IPS DF 6.9 (cell line): ENCODE measurements at regions not wholly inside any gene's neighbourhood (a gene's known extent, or its start where the extent isn't known, plus 50 kb on each side); places are given as distances from the start of the nearest gene placed in this dataset.

ENCODE experiments used
- DNase-seq: peaks from one replicate; pipeline ENCODE4 v3.0.0-alpha.2; 2013; ENCODE audit warnings: low read depth, low spot score
- H3K27ac ChIP-seq: one replicate; pipeline ENCODE4 v1.5.1; 2013; ENCODE audit warnings: low read length, control low read depth
- H3K27me3 ChIP-seq: 2 replicates; pipeline ENCODE4 v1.6.1; 2013; ENCODE audit warnings: mild to moderate bottlenecking, low read length; ENCODE audit not compliant: control insufficient read depth, insufficient read depth
- H3K36me3 ChIP-seq: 2 replicates; pipeline ENCODE4 v1.6.1; 2013; ENCODE audit warnings: low read length; ENCODE audit not compliant: control insufficient read depth, insufficient read depth
- H3K4me1 ChIP-seq: 2 replicates; pipeline ENCODE4 v1.6.1; 2013; ENCODE audit warnings: low read length; ENCODE audit not compliant: control insufficient read depth, insufficient read depth
- H3K4me3 ChIP-seq: 2 replicates; pipeline ENCODE4 v1.5.1; 2013; ENCODE audit warnings: mild to moderate bottlenecking, low read length
- H3K9me3 ChIP-seq: 2 replicates; pipeline ENCODE4 v1.6.1; 2013; ENCODE audit warnings: low read length, inconsistent platforms; ENCODE audit not compliant: control insufficient read depth, insufficient read depth
- whole genome bisulfite sequencing: extraction: QIAGEN DNeasy Blood & Tissue Kit; methylation state at CpG from one replicate; pipeline ENCODE4 v1.1.7; 2013; ENCODE audit warnings: mixed read lengths, missing lambda C conversion rate; ENCODE audit not compliant: insufficient read length, insufficient coverage; 5-methylcytosine and 5-hydroxymethylcytosine counted together

- H3K4me3 ChIP-seq = no peak overlapping the region
- no peak overlapping the region for H3K27ac ChIP-seq
- no peaks in the 10 kb centered on the region for H3K9me3 ChIP-seq
- DNase-seq = no peak
- H3K4me1 ChIP-seq = no peaks in the 10 kb centered on the region
- H3K36me3 ChIP-seq = no peaks in the 10 kb centered on the region
- no peaks in the 10 kb centered on the region for H3K27me3 ChIP-seq
Measured at GRCh38 chr5:120043431-120043830, 414.1 kb downstream of the FAM170A start.

GRCh38 chr5:120052916-120053828, 410.9 kb upstream of the PRR16 start:
- no CpG with 5 or more reads among the region's 4 CpGs for WGBS
- no peak for DNase-seq
- Histone ChIP-seq H3K4me1 (no peaks in the 10 kb centered on the region), H3K27me3 (no peaks in the 10 kb centered on the region), H3K36me3 (no peaks in the 10 kb centered on the region), H3K4me3 (no peak overlapping the region), H3K9me3 (no peaks in the 10 kb centered on the region), H3K27ac (no peak overlapping the region)

GRCh38 chr5:120053841-120054240, 410.3 kb upstream of the PRR16 start:
- H3K9me3 ChIP-seq = no peaks in the 10 kb centered on the region
- no peaks in the 10 kb centered on the region for H3K4me1 ChIP-seq
- no CpG with 5 or more reads among the region's 4 CpGs for WGBS
- no peak overlapping the region for H3K27ac ChIP-seq
- H3K36me3 ChIP-seq = no peaks in the 10 kb centered on the region
- DNase-seq = no peak
- no peaks in the 10 kb centered on the region for H3K27me3 ChIP-seq
- H3K4me3 ChIP-seq = no peak overlapping the region

- Histone ChIP-seq H3K27ac (no peak overlapping the region), H3K27me3 (no peaks in the 10 kb centered on the region), H3K4me1 (no peaks in the 10 kb centered on the region), H3K9me3 (no peaks in the 10 kb centered on the region), H3K4me3 (no peak overlapping the region), H3K36me3 (no peaks in the 10 kb centered on the region)
- WGBS = no CpG with 5 or more reads among the region's 2 CpGs
- DNase-seq = no peak
Measured at GRCh38 chr5:120055858-120056257, 408.2 kb upstream of the PRR16 start.

- H3K9me3 ChIP-seq = no peaks in the 10 kb centered on the region
- no peaks in the 10 kb centered on the region for H3K27me3 ChIP-seq
- DNase-seq = no peak
- H3K4me3 ChIP-seq = no peak overlapping the region
- WGBS = no CpG with 5 or more reads among the region's 4 CpGs
- H3K4me1 ChIP-seq = no peaks in the 10 kb centered on the region
- no peak overlapping the region for H3K27ac ChIP-seq
- no peaks in the 10 kb centered on the region for H3K36me3 ChIP-seq
Measured at GRCh38 chr5:120062515-120062917, 401.6 kb upstream of the PRR16 start.

- no peak for DNase-seq
- Histone ChIP-seq H3K27ac (no peak overlapping the region), H3K36me3 (no peaks in the 10 kb centered on the region), H3K9me3 (no peaks in the 10 kb centered on the region), H3K27me3 (no peaks in the 10 kb centered on the region), H3K4me1 (no peaks in the 10 kb centered on the region), H3K4me3 (no peak overlapping the region)
- WGBS = no CpG with 5 or more reads among the region's 2 CpGs
Measured at GRCh38 chr5:120072068-120072761, 391.9 kb upstream of the PRR16 start.

- no peaks in the 10 kb centered on the region for H3K36me3 ChIP-seq
- no peak overlapping the region for H3K4me3 ChIP-seq
- H3K9me3 ChIP-seq = no peaks in the 10 kb centered on the region
- DNase-seq = no peak
- H3K27me3 ChIP-seq = no peaks in the 10 kb centered on the region
- no peaks in the 10 kb centered on the region for H3K4me1 ChIP-seq
- H3K27ac ChIP-seq = no peak overlapping the region
Measured at GRCh38 chr5:120073722-120074121, 390.4 kb upstream of the PRR16 start.

GRCh38 chr5:120080781-120081180, 383.3 kb upstream of the PRR16 start:
- no CpG with 5 or more reads among the region's 3 CpGs for WGBS
- Histone ChIP-seq H3K9me3 (no peaks in the 10 kb centered on the region), H3K27me3 (no peaks in the 10 kb centered on the region), H3K4me3 (no peak overlapping the region), H3K4me1 (no peaks in the 10 kb centered on the region), H3K27ac (no peak overlapping the region), H3K36me3 (no peaks in the 10 kb centered on the region)
- DNase-seq = no peak

GRCh38 chr5:120082316-120083068, 381.6 kb upstream of the PRR16 start:
- H3K4me1 ChIP-seq = no peaks in the 10 kb centered on the region
- no peak overlapping the region for H3K27ac ChIP-seq
- WGBS = no CpG with 5 or more reads among the region's 3 CpGs
- H3K4me3 ChIP-seq = no peak overlapping the region
- H3K36me3 ChIP-seq = no peaks in the 10 kb centered on the region
- no peaks in the 10 kb centered on the region for H3K27me3 ChIP-seq
- no peaks in the 10 kb centered on the region for H3K9me3 ChIP-seq
- no peak for DNase-seq

GRCh38 chr5:120083851-120084542, 380.1 kb upstream of the PRR16 start:
- no peaks in the 10 kb centered on the region for H3K9me3 ChIP-seq
- no peak for DNase-seq
- H3K36me3 ChIP-seq = no peaks in the 10 kb centered on the region
- H3K4me3 ChIP-seq = no peak overlapping the region
- H3K4me1 ChIP-seq = no peaks in the 10 kb centered on the region
- H3K27ac ChIP-seq = no peak overlapping the region
- H3K27me3 ChIP-seq = no peaks in the 10 kb centered on the region
